H1 (cell line): ENCODE measurements at regions not wholly inside any gene's neighbourhood (a gene's known extent, or its start where the extent isn't known, plus 50 kb on each side); places are given as distances from the start of the nearest gene placed in this dataset.

Source experiments
- CTCF ChIA-PET: fragments of 300-600 bp; sonication (Branson Sonifier 250); formaldehyde crosslinking; loops from one replicate; lab custom pipeline; 2021; ENCODE audit not compliant: partially characterized antibody; lab: Charles Lee
- POLR2A ChIA-PET: fragments of 300-600 bp; sonication (Branson Sonifier 250); formaldehyde crosslinking; loops from one replicate; lab custom pipeline; 2021; ENCODE audit warnings: inconsistent platforms; ENCODE audit not compliant: partially characterized antibody; lab: Charles Lee
- DNase-seq, 2 experiments: peaks; one replicate each; pipeline versions ENCODE4 v3.0.0 to v3.0.0-alpha.2; 2010 to 2022; ENCODE audit warnings: low spot score in 2 of 2, low read depth in 1 of 2, mixed read lengths in 1 of 2
- FAIRE-seq: peaks from 2 replicates; lab custom pipeline; 2011; peaks lifted over from hg19 to GRCh38; lab: Jason Lieb, UNC
- H2AFZ ChIP-seq: 2 replicates; pipeline ENCODE4 v1.8.1; 2012; ENCODE audit warnings: low read length, inconsistent platforms
- H2AK5ac ChIP-seq: 2 replicates; pipeline ENCODE4 v1.6.1; 2013; ENCODE audit warnings: low read depth, low read length
- H2BK120ac ChIP-seq: replicated peaks from 2 replicates; pipeline ENCODE3; 2013; ENCODE audit warnings: low read depth, low read length, inconsistent platforms
- H2BK12ac ChIP-seq: 2 replicates; pipeline ENCODE4 v1.6.1; 2013; ENCODE audit warnings: low read depth, low read length
- H2BK15ac ChIP-seq: 2 replicates; pipeline ENCODE4 v1.6.1; 2013; ENCODE audit warnings: low read length
- H2BK20ac ChIP-seq: 2 replicates; pipeline ENCODE4 v1.6.1; 2013; ENCODE audit warnings: low read length
- H2BK5ac ChIP-seq: 2 replicates; pipeline ENCODE4 v1.6.1; 2013; ENCODE audit warnings: low read depth, low read length
- H3K14ac ChIP-seq: 2 replicates; pipeline ENCODE4 v1.6.1; 2013; ENCODE audit warnings: inconsistent platforms; ENCODE audit not compliant: insufficient read length
- H3K18ac ChIP-seq: 2 replicates; pipeline ENCODE4 v1.6.1; 2013; ENCODE audit warnings: low read length; ENCODE audit errors: extremely low read depth
- H3K23ac ChIP-seq: 2 replicates; pipeline ENCODE4 v1.6.1; 2013; ENCODE audit warnings: inconsistent platforms; ENCODE audit not compliant: insufficient read length
- H3K23me2 ChIP-seq: 2 replicates; pipeline ENCODE4 v1.6.1; 2013; ENCODE audit warnings: low read depth, low read length
- H3K27ac ChIP-seq: 2 replicates; pipeline ENCODE4 v1.6.1; 2011; ENCODE audit warnings: low read depth, low read length, inconsistent platforms
- H3K27me3 ChIP-seq, 4 experiments: replicated peaks in 1 of 4; 1 replicate in 1 of 4; 2 replicates in 3 of 4; pipeline versions ENCODE4 v1.6.1 to v1.8.1; 2011 to 2013; ENCODE audit warnings: low read length in 3 of 4, mild to moderate bottlenecking in 3 of 4, inconsistent platforms in 2 of 4, mixed read lengths in 2 of 4, moderate library complexity in 1 of 4; ENCODE audit not compliant: control insufficient read depth in 3 of 4, insufficient read depth in 3 of 4; ENCODE audit errors: extremely low read depth in 1 of 4
- H3K36me3 ChIP-seq, 4 experiments: 2 replicates each; pipeline versions ENCODE4 v1.6.1 to v1.8.1; 2011 to 2013; ENCODE audit warnings: mild to moderate bottlenecking in 4 of 4, low read length in 3 of 4, moderate library complexity in 2 of 4, control low read depth in 1 of 4, inconsistent platforms in 1 of 4; ENCODE audit not compliant: insufficient read depth in 4 of 4, control insufficient read depth in 2 of 4
- H3K4ac ChIP-seq: replicated peaks from 2 replicates; pipeline ENCODE3; 2013; ENCODE audit warnings: low read length, low read depth, mixed read lengths, inconsistent platforms; ENCODE audit not compliant: insufficient read length
- H3K4me1 ChIP-seq, 4 experiments: replicated peaks in 1 of 4; 1 replicate in 1 of 4; 2 replicates in 3 of 4; pipeline versions ENCODE4 v1.6.1 to v1.8.1; 2011 to 2013; ENCODE audit warnings: low read length in 3 of 4, inconsistent platforms in 2 of 4, mixed read lengths in 1 of 4; ENCODE audit not compliant: insufficient read depth in 4 of 4, control insufficient read depth in 3 of 4
- H3K4me2 ChIP-seq, 2 experiments: 2 replicates each; pipeline versions ENCODE4 v1.6.1 to v1.8.1; 2011 to 2013; ENCODE audit warnings: low read depth in 2 of 2, low read length in 2 of 2, control low read depth in 1 of 2, inconsistent platforms in 1 of 2, mild to moderate bottlenecking in 1 of 2; ENCODE audit not compliant: insufficient read depth in 1 of 2
- H3K4me3 ChIP-seq, 4 experiments: fragments of 200-600, 300-600 bp in 1 of 4; sonication (generic), shearing (Covaris generic), sonication (Bioruptor Twin) in 1 of 4; 2 replicates each; pipeline versions ENCODE4 v1.5.1 to v1.8.1; 2011 to 2016; ENCODE audit warnings: low read length in 4 of 4, low read depth in 3 of 4, control low read depth in 2 of 4, inconsistent platforms in 2 of 4, mild to moderate bottlenecking in 2 of 4, mixed read lengths in 1 of 4, moderate library complexity in 1 of 4; ENCODE audit not compliant: insufficient read depth in 2 of 4; ENCODE audit errors: extremely low read depth in 1 of 4
- H3K56ac ChIP-seq: replicated peaks from 2 replicates; pipeline ENCODE3; 2013; ENCODE audit warnings: low read depth, mild to moderate bottlenecking, mixed read lengths, low read length, inconsistent platforms; ENCODE audit not compliant: insufficient read length
- H3K79me1 ChIP-seq: 2 replicates; pipeline ENCODE4 v1.6.1; 2013; ENCODE audit warnings: low read depth, low read length, control low read depth
- H3K79me2 ChIP-seq, 2 experiments: 2 replicates each; pipeline versions ENCODE4 v1.6.1 to v1.8.1; 2012 to 2013; ENCODE audit warnings: low read length in 2 of 2, mild to moderate bottlenecking in 2 of 2, inconsistent platforms in 1 of 2; ENCODE audit not compliant: insufficient read depth in 2 of 2, control insufficient read depth in 1 of 2
- H3K9ac ChIP-seq, 4 experiments: replicated peaks in 1 of 4; 1 replicate in 1 of 4; 2 replicates in 3 of 4; pipeline versions ENCODE4 v1.6.1 to v1.8.1; 2011 to 2013; ENCODE audit warnings: low read depth in 3 of 4, low read length in 3 of 4, control low read depth in 2 of 4, mild to moderate bottlenecking in 2 of 4, moderate library complexity in 2 of 4, inconsistent platforms in 1 of 4; ENCODE audit errors: extremely low read depth in 1 of 4
- H3K9me3 ChIP-seq, 2 experiments: 2 replicates each; pipeline versions ENCODE4 v1.6.1 to v1.8.1; 2012 to 2013; ENCODE audit warnings: mild to moderate bottlenecking in 2 of 2, moderate library complexity in 2 of 2, control low read depth in 1 of 2, inconsistent platforms in 1 of 2, low read depth in 1 of 2, low read length in 1 of 2, mixed read lengths in 1 of 2; ENCODE audit not compliant: insufficient read depth in 2 of 2
- H4K20me1 ChIP-seq, 2 experiments: replicated peaks in 1 of 2; 2 replicates each; pipeline versions ENCODE3 to v1.8.1; 2011 to 2013; ENCODE audit warnings: inconsistent platforms in 2 of 2, low read length in 2 of 2, mild to moderate bottlenecking in 1 of 2; ENCODE audit not compliant: insufficient read depth in 2 of 2, control insufficient read depth in 1 of 2
- H4K5ac ChIP-seq: 2 replicates; pipeline ENCODE4 v1.6.1; 2013; ENCODE audit warnings: low read length, low read depth, mixed read lengths, inconsistent platforms; ENCODE audit not compliant: insufficient read length
- H4K8ac ChIP-seq: 2 replicates; pipeline ENCODE4 v1.8.0; 2013; ENCODE audit warnings: mild to moderate bottlenecking, moderate library complexity, low read length, inconsistent platforms; ENCODE audit not compliant: insufficient read depth; ENCODE audit errors: extremely low read depth
- H4K91ac ChIP-seq: replicated peaks from 2 replicates; pipeline ENCODE3; 2013; ENCODE audit warnings: low read length, mixed read lengths, inconsistent platforms; ENCODE audit not compliant: insufficient read length
- ASH2L ChIP-seq: fragments of 200-600, 300-600 bp; sonication (generic); IDR thresholded peaks from one replicate; pipeline ENCODE4 v1.7.1; 2017; ENCODE audit warnings: low read length
- BCL11A ChIP-seq, 2 experiments: IDR thresholded peaks; one replicate each; pipeline ENCODE4 v1.6.1; 2011; ENCODE audit warnings: low read depth in 2 of 2, low read length in 2 of 2, mild to moderate bottlenecking in 2 of 2
- CBX5 ChIP-seq: fragments of 300-800, 300-1000 bp; sonication (generic); IDR thresholded peaks from 2 replicates; pipeline ENCODE4 v1.7.1; 2016; ENCODE audit warnings: antibody characterized with exemption, low read length, low read depth
- GABPA ChIP-seq: IDR thresholded peaks from 2 replicates; pipeline ENCODE4 v1.6.1; 2011; ENCODE audit warnings: mild to moderate bottlenecking, low read length, moderate library complexity, borderline replicate concordance; ENCODE audit not compliant: insufficient read depth
- HDAC2 ChIP-seq, 2 experiments: fragments of 300-600 bp in 1 of 2; sonication (generic) in 1 of 2; IDR thresholded peaks; 2 replicates each; pipeline ENCODE4 v1.6.1; 2011 to 2012; ENCODE audit warnings: low read depth in 2 of 2, low read length in 2 of 2, mild to moderate bottlenecking in 2 of 2, moderate library complexity in 2 of 2, borderline replicate concordance in 1 of 2, inconsistent platforms in 1 of 2
- HDAC6 ChIP-seq: IDR thresholded peaks from one replicate; pipeline ENCODE4 v1.7.1; 2012; ENCODE audit warnings: low read depth, mild to moderate bottlenecking, inconsistent platforms, low read length, moderate library complexity
- JUN ChIP-seq: IDR thresholded peaks from 2 replicates; pipeline ENCODE4 v1.6.1; 2011; ENCODE audit warnings: low read depth, mild to moderate bottlenecking, improper control_type of control experiment, low read length
- NANOG ChIP-seq: IDR thresholded peaks from 2 replicates; pipeline ENCODE4 v1.6.1; 2011; ENCODE audit warnings: low read length, low read depth, mild to moderate bottlenecking, inconsistent platforms; ENCODE audit not compliant: insufficient read depth, poor library complexity, severe bottlenecking
- RNF2 ChIP-seq: fragments of 200-900, 300-1000 bp; sonication (generic); IDR thresholded peaks from 2 replicates; pipeline ENCODE4 v1.7.1; 2016; ENCODE audit warnings: borderline replicate concordance, low read depth, mild to moderate bottlenecking, antibody characterized with exemption, low read length; ENCODE audit not compliant: poor library complexity, severe bottlenecking; ENCODE audit errors: missing control alignments
- SIRT6 ChIP-seq: IDR thresholded peaks from one replicate; pipeline ENCODE4 v1.7.1; 2012; ENCODE audit warnings: low read length, inconsistent platforms
- SP2 ChIP-seq: IDR thresholded peaks from 2 replicates; pipeline ENCODE4 v1.6.1; 2012; ENCODE audit warnings: mild to moderate bottlenecking, low read length, inconsistent platforms
- SRF ChIP-seq: IDR thresholded peaks from 2 replicates; pipeline ENCODE4 v1.6.1; 2011; ENCODE audit warnings: mild to moderate bottlenecking, low read depth, low read length, moderate library complexity
- YY1 ChIP-seq: IDR thresholded peaks from 2 replicates; pipeline ENCODE4 v1.6.1; 2011; ENCODE audit warnings: low read depth, mild to moderate bottlenecking, low read length
- WGBS, 2 experiments: shearing (Covaris generic) in 1 of 2; methylation state at CpG; one replicate each; pipeline versions ENCODE4 v1.1.6 to v1.1.7; 2013 to 2015; ENCODE audit warnings: low lambda C conversion rate in 2 of 2, mixed read lengths in 2 of 2, inconsistent platforms in 1 of 2, low coverage in 1 of 2, missing lambda C conversion rate in 1 of 2; ENCODE audit not compliant: insufficient replicate concordance in 2 of 2, insufficient coverage in 1 of 2, insufficient read length in 1 of 2; ENCODE audit errors: extremely low coverage in 1 of 2, missing lambda C conversion rate in 1 of 2; 5-methylcytosine and 5-hydroxymethylcytosine counted together

DNA sequence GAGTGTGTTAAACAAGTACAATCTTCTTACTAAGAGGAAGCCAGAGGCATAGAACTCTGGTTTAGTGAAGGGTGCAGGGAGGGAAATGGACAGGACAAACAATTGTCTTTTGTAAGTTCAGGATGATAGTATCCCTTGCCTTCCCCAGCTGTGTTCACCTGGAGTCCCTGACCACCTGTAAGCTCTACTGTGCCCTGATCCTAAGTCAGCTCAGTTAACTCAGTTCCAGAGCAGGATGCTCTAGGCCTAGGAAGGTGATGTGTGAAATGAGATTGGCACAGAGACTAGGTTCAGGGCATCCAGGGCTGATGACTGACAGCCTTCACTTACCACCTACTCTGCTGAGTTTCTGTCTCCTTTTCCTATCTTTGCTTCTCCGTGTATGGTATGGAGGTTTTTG lies 333.0 kb downstream of the SUCLG1 start:
- no peak for DNase-seq
- FAIRE-seq: no peak
- no peak overlapping the region for H3K9ac ChIP-seq
- H2BK120ac ChIP-seq: no peak overlapping the region
- 94% methylated on average over 1 of the region's 1 CpG; no CpG with 5 or more reads in 1 of the 2 experiments for WGBS, 2 experiments
- H3K18ac ChIP-seq: no peak overlapping the region
- H3K4ac ChIP-seq: no peak overlapping the region
- CTCF ChIA-PET: interaction anchor here (1.3 kb wide), 1 partner anchor 189 kb away, joined by 5 read pairs; no protein-coding TSS in a partner anchor
- H3K79me2 ChIP-seq: no peaks in the 10 kb centered on the region
- H4K8ac ChIP-seq: no peak overlapping the region
- no peak overlapping the region for H3K4me2 ChIP-seq
- no peaks in the 10 kb centered on the region for H3K36me3 ChIP-seq
- no peak overlapping the region for H2BK5ac ChIP-seq
- no peak overlapping the region for H3K23ac ChIP-seq
- no peak overlapping the region for H2BK15ac ChIP-seq
- H3K14ac ChIP-seq: no peak overlapping the region
- no peak overlapping the region for H2BK20ac ChIP-seq
- no peaks in the 10 kb centered on the region for H3K23me2 ChIP-seq
- TF ChIP-seq JUN: no peak
- TF ChIP-seq SIRT6: no peak
- no peak for TF ChIP-seq RNF2
- no peak for TF ChIP-seq YY1
- no peak for TF ChIP-seq HDAC6
- no peak for TF ChIP-seq CBX5
- TF ChIP-seq HDAC2 (IDR thresholded peaks at IDR 0.05; ENCODE audit: borderline replicate concordance in 1 of 2, low read depth in 2 of 2, low read length in 2 of 2): no peak
- no peak for TF ChIP-seq GABPA
- no peak for TF ChIP-seq SRF
- TF ChIP-seq ASH2L: no peak
- no peak for TF ChIP-seq NANOG
- no peak for TF ChIP-seq BCL11A (IDR thresholded peaks at IDR 0.05; ENCODE audit: low read depth in 2 of 2, low read length in 2 of 2)
- no peak for TF ChIP-seq SP2
- no peaks in the 10 kb centered on the region for H4K20me1 ChIP-seq
- no peak overlapping the region for H2AK5ac ChIP-seq
- H4K5ac ChIP-seq: no peak overlapping the region
- H2BK12ac ChIP-seq: no peak overlapping the region
- no peak overlapping the region for H4K91ac ChIP-seq
- H3K79me1 ChIP-seq: no peaks in the 10 kb centered on the region
- H3K9me3 ChIP-seq: no peaks in the 10 kb centered on the region
- no peaks in the 10 kb centered on the region for H3K4me1 ChIP-seq
- no peak overlapping the region for H3K56ac ChIP-seq
- H2AFZ ChIP-seq: no peak overlapping the region
- no peak overlapping the region for H3K4me3 ChIP-seq
- no peak overlapping the region for H3K27ac ChIP-seq
- peaks cover 0 to 1% (median 0%) of the 10 kb centered on the region in 4 experiments; a peak in 1 of 7 replicates for H3K27me3 ChIP-seq
- POLR2A ChIA-PET: no interaction called here
